Thyroid gland (tissue), 4 donors: ENCODE measurements at regions not wholly inside any gene's neighbourhood (a gene's known extent, or its start where the extent isn't known, plus 50 kb on each side); places are given as distances from the start of the nearest gene placed in this dataset.

Experiments
- POLR2A ChIP-seq, 2 donors: fragments of 450-650 bp; IDR thresholded peaks; one replicate each; pipeline ENCODE4 v1.6.1; 2017; ENCODE audit warnings: antibody characterized with exemption in 2 of 2, mild to moderate bottlenecking in 2 of 2, moderate library complexity in 1 of 2
- TF ChIP-seq, protein P1 (sequence below), 6 experiments: fragments of 200-600 bp in 3 of 6; fragments of 450-650 bp in 3 of 6; sonication (generic) in 3 of 6; IDR thresholded peaks; one replicate each; pipeline ENCODE4 v1.5.1; 2016 to 2019; ENCODE audit warnings: antibody characterized with exemption in 6 of 6, mild to moderate bottlenecking in 2 of 6, inconsistent platforms in 1 of 6, moderate library complexity in 1 of 6

DNA sequence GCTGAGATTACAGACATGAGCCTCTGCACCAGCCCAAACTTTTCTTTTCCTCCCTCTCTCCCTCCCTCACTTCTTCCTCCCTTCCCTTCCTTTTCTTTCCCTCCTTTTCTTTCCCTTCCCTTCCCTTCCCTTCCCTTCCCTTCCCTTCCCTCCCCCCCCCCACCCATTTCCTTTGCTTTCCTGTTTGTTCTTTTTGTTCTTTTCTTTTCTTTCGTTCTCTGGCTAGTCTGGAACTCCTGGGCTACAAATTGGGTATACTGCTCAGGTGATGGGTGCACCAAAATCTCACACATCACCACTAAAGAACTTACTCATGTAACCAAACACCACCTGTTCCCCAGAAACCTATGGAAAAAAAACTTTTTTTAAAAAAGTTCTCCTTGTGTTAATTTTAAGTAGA lies 174.8 kb upstream of the CHODL start:
- TF ChIP-seq POLR2A (IDR thresholded peaks at IDR 0.05), result no peak
- TF ChIP-seq, protein P1, sequence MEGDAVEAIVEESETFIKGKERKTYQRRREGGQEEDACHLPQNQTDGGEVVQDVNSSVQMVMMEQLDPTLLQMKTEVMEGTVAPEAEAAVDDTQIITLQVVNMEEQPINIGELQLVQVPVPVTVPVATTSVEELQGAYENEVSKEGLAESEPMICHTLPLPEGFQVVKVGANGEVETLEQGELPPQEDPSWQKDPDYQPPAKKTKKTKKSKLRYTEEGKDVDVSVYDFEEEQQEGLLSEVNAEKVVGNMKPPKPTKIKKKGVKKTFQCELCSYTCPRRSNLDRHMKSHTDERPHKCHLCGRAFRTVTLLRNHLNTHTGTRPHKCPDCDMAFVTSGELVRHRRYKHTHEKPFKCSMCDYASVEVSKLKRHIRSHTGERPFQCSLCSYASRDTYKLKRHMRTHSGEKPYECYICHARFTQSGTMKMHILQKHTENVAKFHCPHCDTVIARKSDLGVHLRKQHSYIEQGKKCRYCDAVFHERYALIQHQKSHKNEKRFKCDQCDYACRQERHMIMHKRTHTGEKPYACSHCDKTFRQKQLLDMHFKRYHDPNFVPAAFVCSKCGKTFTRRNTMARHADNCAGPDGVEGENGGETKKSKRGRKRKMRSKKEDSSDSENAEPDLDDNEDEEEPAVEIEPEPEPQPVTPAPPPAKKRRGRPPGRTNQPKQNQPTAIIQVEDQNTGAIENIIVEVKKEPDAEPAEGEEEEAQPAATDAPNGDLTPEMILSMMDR (IDR thresholded peaks at IDR 0.05), result no peak
